Ovary (tissue), 3 donors: ENCODE measurements at regions not wholly inside any gene's neighbourhood (a gene's known extent, or its start where the extent isn't known, plus 50 kb on each side); places are given as distances from the start of the nearest gene placed in this dataset.

ENCODE experiments used
- CTCF ChIP-seq, 3 donors: fragments of 450-650 bp in 2 of 3; fragments of 200-600 bp in 1 of 3; IDR thresholded peaks; one replicate each; pipeline versions ENCODE4 v1.5.1 to v1.8.0; 2016 to 2022; ENCODE audit warnings: antibody characterized with exemption in 3 of 3, mild to moderate bottlenecking in 1 of 3
- POLR2A ChIP-seq: fragments of 450-650 bp; IDR thresholded peaks from one replicate; pipeline ENCODE4 v1.6.1; 2017; ENCODE audit warnings: antibody characterized with exemption, mild to moderate bottlenecking, moderate library complexity
- donor health status: DM: no; HTN: no; CAD: no.

GRCh38 chr6:170097505-170098427 is 193.1 kb downstream of the DLL1 start:
- TF ChIP-seq CTCF (IDR thresholded peaks at IDR 0.05) (no peak), POLR2A (no peak)
